Ureter (tissue), 1 donor: ENCODE measurements at regions not wholly inside any gene's neighbourhood (a gene's known extent, or its start where the extent isn't known, plus 50 kb on each side); places are given as distances from the start of the nearest gene placed in this dataset.

ENCODE experiments used
- DNase-seq: peaks from one replicate; pipeline ENCODE4 v3.0.0-alpha.2; 2020; ENCODE audit warnings: low spot score
- donor health status: DM: yes; HTN: yes; CAD: no.

- DNase-seq, result no peak
Observed at GRCh38 chr2:60159519-60159918, 393.9 kb downstream of the BCL11A start.

GRCh38 chr2:60158262-60158661 is 395.2 kb downstream of the BCL11A start:
- no peak for DNase-seq

DNA sequence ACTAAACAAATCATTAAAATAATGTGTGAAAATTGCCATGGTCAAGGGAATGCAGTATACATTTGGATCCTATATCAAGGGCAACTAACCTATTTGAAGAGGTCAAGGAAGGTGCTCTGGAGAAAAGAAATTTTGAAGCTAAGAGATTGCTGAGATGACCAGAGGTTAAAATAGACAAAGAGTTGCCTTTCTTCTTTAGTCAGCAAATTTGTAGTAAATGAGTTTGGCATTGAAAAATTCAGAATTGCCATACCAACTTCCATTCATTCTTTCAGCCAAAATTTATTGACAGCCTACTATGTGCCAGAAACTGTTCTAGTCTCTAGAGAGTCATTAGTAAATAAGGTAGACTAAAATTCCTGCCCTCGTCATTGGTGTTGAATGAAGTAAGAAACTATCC is 396.2 kb downstream of the BCL11A start:
- DNase-seq, result no peak

DNA sequence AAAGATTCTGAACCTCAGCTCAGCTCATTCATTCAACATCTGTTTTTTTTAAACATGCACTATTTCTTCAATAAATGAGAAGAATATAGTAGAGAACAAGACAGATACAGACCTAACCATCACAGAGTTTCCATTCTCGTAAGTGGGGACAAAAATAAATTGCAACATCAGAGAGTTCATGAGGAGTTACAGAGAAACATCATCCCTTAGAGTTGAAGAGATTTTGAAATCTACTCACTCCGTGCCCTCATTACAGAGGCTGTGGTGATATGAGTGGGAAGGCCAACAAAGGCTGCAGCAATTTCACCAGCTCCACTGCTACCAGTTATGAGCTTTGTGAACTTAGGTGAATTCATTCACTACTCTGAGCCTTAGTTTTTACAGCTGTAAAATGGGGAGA is 399.3 kb downstream of the BCL11A start:
- DNase-seq, result no peak

DNA sequence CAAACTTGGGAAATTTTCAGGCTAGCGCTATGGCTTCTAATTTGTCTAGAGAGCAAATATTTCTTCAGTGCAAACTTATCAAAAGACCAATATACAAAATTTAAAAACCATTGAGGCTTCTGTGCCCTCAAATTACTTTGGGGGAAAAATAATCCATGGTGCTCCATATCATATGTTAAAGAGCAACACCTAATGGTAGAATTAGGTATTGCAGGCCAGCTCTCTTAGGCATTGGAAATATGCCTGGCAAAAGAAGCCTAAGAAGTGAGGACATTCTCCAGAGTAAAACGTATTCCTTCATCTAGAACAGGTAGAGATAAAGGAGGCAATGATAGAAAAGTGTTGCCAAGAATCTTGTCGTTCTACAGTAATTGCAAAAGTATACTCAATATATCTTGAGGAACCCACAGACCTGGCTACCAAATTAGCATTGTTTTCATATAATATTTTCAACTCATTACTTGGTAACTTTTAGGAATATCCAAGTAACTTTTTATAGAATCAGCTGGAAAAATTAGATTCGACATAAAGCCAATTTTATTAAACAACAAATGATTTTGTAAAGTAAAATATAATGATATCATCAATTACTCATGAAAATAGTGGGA is 401.1 kb downstream of the BCL11A start:
- DNase-seq, result no peak

DNA sequence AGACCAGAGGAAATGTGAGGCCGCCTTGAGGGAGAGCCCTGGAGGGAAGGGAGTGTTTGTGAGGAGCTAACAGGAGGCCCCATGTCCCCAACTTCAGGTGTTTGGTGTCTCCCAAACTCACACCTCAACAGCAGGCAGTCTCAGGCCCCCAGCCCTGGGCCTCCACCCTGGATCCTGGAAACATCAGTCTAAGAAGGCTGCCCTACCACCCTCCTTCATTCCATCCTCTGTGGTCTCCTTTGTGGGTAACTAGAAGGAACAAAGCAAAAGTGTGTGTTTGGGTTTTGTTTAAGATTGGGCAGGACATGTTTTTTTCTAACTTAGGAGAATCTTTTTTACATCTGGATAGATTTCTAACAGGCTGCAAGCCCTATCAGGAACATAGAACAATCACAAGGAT is 404.3 kb downstream of the BCL11A start:
- no peak for DNase-seq

- DNase-seq, result no peak
Observed at GRCh38 chr2:60148716-60149115, 404.7 kb downstream of the BCL11A start.

DNA sequence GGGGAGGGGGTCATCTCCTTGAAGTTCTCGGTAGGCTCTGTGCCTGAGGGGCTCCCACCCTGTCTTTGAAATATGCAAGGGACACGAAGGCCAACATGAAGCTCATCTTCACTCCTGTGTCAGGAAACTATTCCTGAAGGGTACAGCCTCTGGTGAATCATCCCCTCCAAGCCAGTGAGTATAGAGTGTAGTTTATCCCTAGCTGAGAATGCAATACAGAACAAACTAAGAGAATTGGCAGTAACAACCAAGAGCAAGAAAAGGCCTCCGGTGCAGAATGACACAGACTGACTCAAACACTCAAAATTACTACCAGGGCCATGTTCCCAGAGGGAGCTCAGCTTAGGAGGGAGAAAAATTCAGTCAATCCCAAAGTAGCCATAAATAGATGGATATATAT is 413.3 kb downstream of the BCL11A start:
- no peak for DNase-seq

GRCh38 chr2:60136913-60137312 is 416.5 kb downstream of the BCL11A start:
- DNase-seq, result no peak

DNA sequence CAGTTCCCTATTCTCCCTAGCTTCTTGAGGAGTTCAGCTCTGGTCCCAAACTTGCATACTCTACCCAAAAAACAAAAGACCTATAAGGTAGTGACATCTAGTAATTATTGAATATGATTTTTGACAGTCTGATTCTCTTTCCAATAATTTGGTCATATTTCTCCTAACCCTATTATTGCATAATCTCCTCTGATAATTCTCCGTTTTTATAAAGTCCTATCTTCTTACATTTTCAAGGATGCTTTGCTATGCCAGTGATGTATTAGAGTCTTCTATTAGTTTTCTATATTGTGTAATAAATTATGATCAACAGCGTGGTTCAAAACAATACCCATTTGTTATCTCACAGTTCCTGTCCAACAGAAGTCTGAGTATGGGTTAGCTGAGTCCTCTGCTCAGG is 426.3 kb downstream of the BCL11A start:
- no peak for DNase-seq

DNA sequence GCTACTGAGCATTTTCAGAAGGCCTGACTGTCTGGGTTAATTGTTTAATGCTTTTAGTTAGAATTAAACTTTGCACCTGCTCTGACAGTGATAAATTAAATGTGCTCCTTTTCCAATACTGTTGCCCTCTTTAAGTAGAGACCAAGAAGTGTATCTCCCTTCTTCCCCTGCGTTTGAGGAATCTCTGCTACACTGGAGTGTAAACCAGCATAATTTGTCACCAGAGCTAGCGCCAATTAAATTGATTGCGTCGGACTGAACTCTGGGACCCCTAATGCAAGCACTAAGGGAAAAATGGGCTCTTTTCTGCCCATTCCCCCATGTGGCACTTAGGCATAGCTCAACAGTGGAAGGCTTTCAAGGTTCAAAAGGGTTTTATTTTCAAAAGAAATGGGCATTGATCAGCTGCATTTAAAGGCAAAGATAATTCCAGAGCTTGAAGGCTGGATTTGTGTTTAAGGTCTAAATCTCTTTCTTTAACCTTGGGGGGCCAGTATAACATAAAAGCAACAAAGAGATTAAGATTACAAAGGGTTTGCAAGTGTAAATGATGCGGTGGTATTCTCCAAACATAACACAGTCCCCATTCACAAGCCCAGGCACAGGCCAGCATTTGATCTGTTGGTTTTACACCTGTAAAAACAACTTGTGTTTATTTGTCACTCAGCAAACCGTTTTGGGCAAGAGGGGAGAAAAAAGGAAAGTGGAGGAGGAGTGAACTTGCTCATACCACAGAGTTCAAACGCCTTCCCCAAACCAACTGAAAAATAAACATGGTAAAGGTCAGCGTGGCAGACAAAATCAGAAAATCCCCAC is 427.6 kb downstream of the BCL11A start:
- DNase-seq, result no peak

- no peak for DNase-seq
Observed at GRCh38 chr2:60119778-60120177, 433.7 kb downstream of the BCL11A start.

DNA sequence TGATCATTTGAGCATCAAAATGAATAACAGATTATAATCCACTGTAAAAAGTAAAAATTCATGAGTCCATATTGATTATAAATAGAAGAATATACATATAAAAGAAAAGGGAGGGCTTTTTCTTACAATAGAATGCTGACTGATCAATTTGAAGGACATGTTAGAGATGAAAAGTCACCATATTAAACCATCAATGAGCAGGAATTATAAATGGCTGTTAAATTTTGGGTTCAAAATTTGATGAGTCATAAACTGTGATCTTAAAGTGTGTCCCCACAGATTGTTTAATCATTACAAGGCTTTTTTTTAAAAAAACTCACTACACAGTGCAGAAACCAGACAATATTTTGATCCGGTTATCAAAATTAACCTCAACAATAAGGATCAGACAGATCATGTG is 434.5 kb downstream of the BCL11A start:
- no peak for DNase-seq

DNA sequence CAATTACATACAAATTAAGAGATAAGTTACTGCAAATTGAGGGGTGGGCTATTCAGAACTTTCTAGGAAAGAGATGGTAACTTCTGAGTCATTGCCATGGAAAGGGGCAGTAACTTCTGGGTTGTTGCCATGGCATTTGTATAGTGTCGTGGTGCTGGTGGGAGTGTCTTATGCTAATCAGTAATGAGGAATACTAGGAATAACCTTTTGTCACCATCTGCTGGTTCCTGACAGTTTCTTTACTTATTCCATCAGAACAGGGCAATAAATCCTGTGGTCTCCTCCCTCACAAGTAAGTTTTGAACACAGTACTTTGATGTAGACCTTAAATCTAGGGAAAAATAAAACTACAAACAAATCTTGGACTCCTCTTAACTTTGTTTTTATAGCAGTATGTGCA is 435.4 kb downstream of the BCL11A start:
- no peak for DNase-seq

DNA sequence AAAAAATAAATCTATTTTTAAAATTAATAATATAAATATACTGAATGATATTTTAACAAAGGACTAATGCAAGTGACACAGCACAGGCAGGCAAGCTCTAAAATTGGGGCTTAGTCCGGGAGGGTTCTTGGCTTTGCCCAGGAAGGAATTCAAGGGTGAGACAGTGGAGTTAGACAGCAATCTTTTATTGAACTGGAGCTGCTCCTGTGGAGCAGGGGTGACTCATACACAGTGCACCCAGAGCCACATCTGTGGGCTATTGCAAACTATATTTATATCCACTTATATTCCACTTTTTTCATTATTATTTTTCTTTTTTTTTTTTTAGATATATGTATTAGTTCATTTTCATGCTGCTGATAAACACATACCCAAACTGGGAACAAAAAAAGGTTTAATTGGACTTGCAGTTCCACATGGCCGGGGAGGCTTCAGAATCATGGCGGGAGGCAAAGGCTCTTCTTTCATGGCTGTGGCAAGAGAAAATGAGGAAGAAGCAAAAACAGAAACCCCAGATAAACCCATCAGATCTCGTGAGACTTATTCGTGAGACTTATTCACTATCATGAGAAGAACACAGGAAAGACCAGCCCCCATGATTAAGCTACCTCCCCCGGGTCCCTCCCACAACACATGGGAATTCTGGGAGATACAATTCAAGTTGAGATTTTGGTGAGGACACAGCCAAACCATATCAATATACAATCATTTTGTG is 437.1 kb downstream of the BCL11A start:
- no peak for DNase-seq

GRCh38 chr2:60109744-60110143 is 443.7 kb downstream of the BCL11A start:
- DNase-seq, result no peak

GRCh38 chr2:60106836-60107529 is 446.5 kb downstream of the BCL11A start:
- no peak for DNase-seq

GRCh38 chr2:60105906-60106305 is 447.5 kb downstream of the BCL11A start:
- no peak for DNase-seq

DNA sequence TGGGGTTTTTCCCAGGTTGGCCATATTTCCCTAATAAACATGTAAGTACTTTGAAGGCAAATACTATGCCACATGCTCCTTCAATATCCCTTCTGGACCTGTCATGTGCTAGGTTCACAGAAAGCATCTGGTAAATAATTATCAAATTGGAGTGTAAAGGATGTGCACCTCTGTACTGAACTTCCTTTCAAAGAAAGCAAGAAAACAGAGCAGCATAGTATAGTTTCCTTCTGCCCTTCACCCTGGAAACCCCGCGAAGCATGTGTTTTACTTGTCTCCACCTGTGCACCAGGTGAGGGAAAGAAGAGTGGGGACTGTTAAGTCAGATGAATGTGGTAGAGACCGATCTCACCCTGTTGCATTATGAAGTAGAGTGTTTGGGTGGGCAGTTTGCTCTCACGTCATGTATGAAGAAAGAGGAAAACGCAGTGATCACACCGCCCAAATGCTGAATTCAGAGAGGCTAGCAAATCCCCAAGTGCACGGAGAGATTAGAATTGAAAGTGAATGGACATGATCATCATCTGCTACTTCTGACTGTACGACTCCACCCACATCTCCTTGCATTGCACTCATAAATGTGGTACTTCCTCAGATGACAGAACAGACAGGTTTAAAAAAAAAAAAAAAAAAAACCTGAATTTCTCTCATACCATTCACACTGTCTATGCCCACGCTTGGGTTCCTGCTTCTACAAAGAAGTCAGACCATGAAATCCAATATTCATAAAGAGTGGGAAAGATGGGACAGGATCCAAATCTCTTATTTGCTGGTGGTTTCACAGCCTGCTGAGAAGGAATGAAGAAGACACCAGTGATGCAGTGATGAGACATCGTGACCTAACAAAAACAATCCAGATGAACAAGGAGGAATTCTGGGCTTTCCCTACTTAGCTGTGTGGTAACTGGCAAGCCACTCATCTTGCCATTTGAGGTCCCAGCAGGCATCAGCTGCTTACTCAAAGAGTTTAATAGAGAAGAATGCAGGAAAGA is 448.6 kb downstream of the BCL11A start:
- no peak for DNase-seq

DNA sequence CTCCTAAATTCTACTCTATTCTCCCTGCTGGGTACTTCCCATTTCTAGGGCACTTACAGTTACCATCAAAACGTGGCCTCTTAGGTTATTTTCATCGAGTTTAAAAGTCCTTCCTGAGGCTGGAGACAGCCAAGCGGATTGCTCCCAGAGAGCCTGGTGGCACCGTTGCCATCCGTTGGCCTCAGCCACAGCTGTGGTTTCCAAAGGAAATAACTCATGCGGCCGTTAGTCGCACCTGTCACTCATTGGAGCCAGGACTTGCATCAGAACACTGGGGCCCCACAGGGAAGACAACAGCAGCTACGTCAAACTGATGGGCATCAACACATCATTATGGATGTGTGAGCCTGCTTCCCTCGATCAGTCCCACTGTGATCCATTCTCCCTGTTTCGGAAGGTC is 453.4 kb downstream of the BCL11A start:
- DNase-seq, result no peak

DNA sequence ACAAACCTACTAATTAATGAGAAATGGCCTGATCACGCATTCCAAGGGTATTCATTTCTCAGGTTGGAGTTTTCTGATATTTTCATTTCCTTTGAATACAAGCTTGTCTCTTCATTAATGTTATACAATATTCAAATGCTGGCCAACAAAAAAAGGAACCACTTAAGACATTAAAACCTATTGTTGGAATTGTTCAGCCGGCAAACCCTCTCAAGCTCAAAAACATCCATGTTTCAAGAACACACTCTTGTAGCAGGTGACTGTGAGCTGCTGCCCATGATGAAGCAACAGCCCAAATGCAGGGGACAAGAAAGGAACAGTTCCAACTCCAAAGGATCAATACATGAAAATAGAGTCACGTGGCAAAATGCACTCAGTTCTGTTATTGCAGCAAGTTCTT is 454.5 kb downstream of the BCL11A start:
- no peak for DNase-seq
